OCI-LY3 (cell line): ENCODE measurements at regions not wholly inside any gene's neighbourhood (a gene's known extent, or its start where the extent isn't known, plus 50 kb on each side); places are given as distances from the start of the nearest gene placed in this dataset.

ENCODE experiments used
- H2AFZ ChIP-seq: fragments of 200-600, 300-600 bp; shearing (Covaris generic); 2 replicates; pipeline ENCODE4 v1.6.0; 2014; ENCODE audit warnings: antibody characterized with exemption, low read depth, low read length
- H3K27ac ChIP-seq: fragments of 200-600, 300-600 bp; sonication (generic); 2 replicates; pipeline ENCODE4 v1.5.1; 2014; ENCODE audit warnings: mild to moderate bottlenecking, low read length, moderate library complexity, mixed read lengths
- H3K27me3 ChIP-seq: fragments of 200-600, 300-600 bp; sonication (generic); 2 replicates; pipeline ENCODE4 v1.6.1; 2014; ENCODE audit warnings: low read depth, low read length, mixed read lengths
- H3K36me3 ChIP-seq: fragments of 200-600, 300-600 bp; sonication (generic); replicated peaks from 2 replicates; pipeline ENCODE3; 2014; ENCODE audit warnings: low read depth, low read length, mixed read lengths
- H3K4me1 ChIP-seq: fragments of 300-600, 200-600 bp; sonication (generic); 2 replicates; pipeline ENCODE4 v1.6.1; 2014; ENCODE audit warnings: low read length, mixed read lengths
- H3K4me2 ChIP-seq: fragments of 200-600, 300-600 bp; sonication (generic); 2 replicates; pipeline ENCODE4 v1.6.1; 2014; ENCODE audit warnings: low read length, mixed read lengths
- H3K4me3 ChIP-seq: fragments of 300-600, 200-600 bp; sonication (generic); 2 replicates; pipeline ENCODE4 v1.5.1; 2014; ENCODE audit warnings: antibody characterized with exemption, mild to moderate bottlenecking, low read length, moderate library complexity
- H3K79me2 ChIP-seq: fragments of 300-600, 200-600 bp; shearing (Covaris generic); 2 replicates; pipeline ENCODE4 v1.6.1; 2014; ENCODE audit warnings: mild to moderate bottlenecking, low read length, mixed read lengths
- H3K9ac ChIP-seq: fragments of 300-600, 200-600 bp; shearing (Covaris generic); 2 replicates; pipeline ENCODE4 v1.6.0; 2014; ENCODE audit warnings: mild to moderate bottlenecking, low read length, moderate library complexity
- H3K9me3 ChIP-seq: fragments of 200-600, 300-600 bp; shearing (Covaris generic); 2 replicates; pipeline ENCODE4 v1.6.1; 2014; ENCODE audit warnings: low read length, mixed read lengths; ENCODE audit not compliant: insufficient read depth
- H4K20me1 ChIP-seq: fragments of 200-600, 300-600 bp; sonication (generic); 2 replicates; pipeline ENCODE4 v1.6.1; 2016; ENCODE audit warnings: low read length, mixed read lengths; ENCODE audit not compliant: insufficient read depth
- CTCF ChIP-seq: fragments of 200-600, 300-600 bp; sonication (generic); IDR thresholded peaks from 2 replicates; pipeline ENCODE4 v1.5.1; 2014; ENCODE audit warnings: antibody characterized with exemption, low read length, low read depth
- EZH2phosphoT487 ChIP-seq: fragments of 200-600 bp; shearing (Covaris generic); IDR thresholded peaks from 2 replicates; pipeline ENCODE4 v1.6.1; 2018; ENCODE audit warnings: antibody characterized with exemption, mixed run types, low read depth

- Histone ChIP-seq H3K4me1 (no peaks in the 10 kb centered on the region), H3K4me2 (no peak overlapping the region), H3K9me3 (no peaks in the 10 kb centered on the region), H4K20me1 (no peaks in the 10 kb centered on the region), H3K27me3 (0 out of 2 replicates have a peak, but pooled peaks cover 7% of the 10 kb centered on the region), H2AFZ (no peak overlapping the region), H3K36me3 (no peaks in the 10 kb centered on the region), H3K27ac (no peak overlapping the region), H3K4me3 (no peak overlapping the region), H3K79me2 (no peaks in the 10 kb centered on the region), H3K9ac (no peak overlapping the region)
- no peak for TF ChIP-seq CTCF
- TF ChIP-seq EZH2phosphoT487, result no peak
Observed at GRCh38 chr11:70807195-70807543, 408.8 kb downstream of the CTTN start.

DNA sequence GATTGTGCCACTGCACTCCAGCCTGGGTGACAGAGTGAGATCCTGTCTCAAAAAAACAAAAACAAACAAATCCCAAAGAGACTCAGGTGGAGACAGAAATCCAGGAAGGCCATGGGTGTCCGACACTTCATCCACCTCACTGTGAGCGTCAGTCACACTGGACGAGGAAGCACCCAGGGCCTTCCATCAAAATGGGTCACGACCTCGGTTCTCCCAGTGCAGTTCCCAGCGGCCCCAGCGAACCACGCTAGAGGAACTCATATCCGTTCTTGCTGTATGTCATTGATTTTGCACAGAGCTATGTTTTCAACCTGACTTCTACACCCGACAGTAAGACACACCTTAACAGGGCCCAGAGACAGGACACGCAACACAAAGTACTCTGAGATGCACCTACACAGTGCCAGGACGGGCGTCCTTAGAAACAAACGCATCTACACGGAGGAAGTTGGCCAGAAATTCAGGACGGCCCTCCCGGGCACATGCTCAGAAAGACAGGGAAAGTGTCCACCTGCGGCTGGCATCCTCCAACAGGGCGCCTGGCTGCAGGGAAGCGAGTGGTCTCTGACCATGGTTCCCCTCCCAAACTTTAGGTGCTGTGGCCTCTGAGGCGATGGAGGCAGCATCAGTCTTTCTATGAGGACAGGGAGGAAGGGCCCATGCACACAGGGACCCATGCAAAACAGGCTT lies 410.5 kb downstream of the CTTN start:
- Histone ChIP-seq H4K20me1 (no peaks in the 10 kb centered on the region), H3K4me1 (no peaks in the 10 kb centered on the region), H2AFZ (no peak overlapping the region), H3K27ac (no peak overlapping the region), H3K4me3 (no peak overlapping the region), H3K4me2 (no peak overlapping the region), H3K9me3 (no peaks in the 10 kb centered on the region), H3K36me3 (no peaks in the 10 kb centered on the region), H3K27me3 (0 out of 2 replicates have a peak, but pooled peaks cover 7% of the 10 kb centered on the region), H3K79me2 (no peaks in the 10 kb centered on the region), H3K9ac (no peak overlapping the region)
- TF ChIP-seq EZH2phosphoT487 (no peak), CTCF (no peak)

DNA sequence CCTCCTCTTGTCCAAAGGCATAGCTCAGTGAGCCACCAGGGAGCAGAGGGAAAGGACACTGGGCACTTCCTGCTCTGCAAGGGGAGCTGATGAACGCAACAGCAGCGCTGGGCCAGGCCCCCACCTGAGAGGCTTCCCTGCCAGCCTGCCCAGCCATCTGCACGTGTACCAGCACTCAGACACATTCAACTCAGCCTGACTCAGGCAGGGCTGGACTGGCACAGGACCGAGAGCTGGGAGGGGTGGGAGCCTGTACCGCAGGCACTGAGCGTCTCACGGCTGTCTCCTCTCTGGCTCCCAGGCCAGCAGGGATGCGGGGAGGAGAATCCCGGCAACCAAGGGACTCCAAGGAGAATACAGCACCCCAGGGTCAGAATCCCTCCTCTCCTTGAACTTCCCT lies 411.8 kb downstream of the CTTN start:
- Histone ChIP-seq H3K27ac (no peak overlapping the region), H3K4me1 (no peaks in the 10 kb centered on the region), H4K20me1 (0 out of 2 replicates have a peak, but pooled peaks cover 4% of the 10 kb centered on the region), H3K36me3 (no peaks in the 10 kb centered on the region), H3K9me3 (no peaks in the 10 kb centered on the region), H3K79me2 (no peaks in the 10 kb centered on the region), H3K27me3 (0 out of 2 replicates have a peak, but pooled peaks cover 7% of the 10 kb centered on the region), H3K4me2 (no peak overlapping the region), H3K4me3 (no peak overlapping the region), H3K9ac (no peak overlapping the region), H2AFZ (no peak overlapping the region)
- no peak for TF ChIP-seq EZH2phosphoT487

GRCh38 chr11:70810681-70811080 lies 412.4 kb downstream of the CTTN start:
- no peak overlapping the region for H3K9ac ChIP-seq
- 0 out of 2 replicates have a peak, but pooled peaks cover 8% of the 10 kb centered on the region for H4K20me1 ChIP-seq
- H3K4me3 ChIP-seq, result no peak overlapping the region
- H2AFZ ChIP-seq, result no peak overlapping the region
- H3K4me2 ChIP-seq, result no peak overlapping the region
- 0 out of 2 replicates have a peak, but pooled peaks cover 7% of the 10 kb centered on the region for H3K27me3 ChIP-seq
- H3K79me2 ChIP-seq, result no peaks in the 10 kb centered on the region
- no peak for TF ChIP-seq EZH2phosphoT487
- TF ChIP-seq CTCF, result no peak
- H3K4me1 ChIP-seq, result no peaks in the 10 kb centered on the region
- H3K27ac ChIP-seq, result no peak overlapping the region
- H3K9me3 ChIP-seq, result no peaks in the 10 kb centered on the region
- H3K36me3 ChIP-seq, result no peaks in the 10 kb centered on the region
